ENCODE measurements at regions not wholly inside any gene's neighbourhood (a gene's known extent, or its start where the extent isn't known, plus 50 kb on each side); places are given as distances from the start of the nearest gene placed in this dataset.

GRCh38 chr2:3101016-3101942 lies 276.3 kb downstream of the EIPR1 start:
- H3K4me2 ChIP-seq (ENCODE audit: insufficient read depth, low read length) = no peak overlapping the region
- no peaks in the 10 kb centered on the region for H3K27me3 ChIP-seq (ENCODE audit: insufficient read depth, low read length)
- no peaks in the 10 kb centered on the region for H3K79me2 ChIP-seq (ENCODE audit: insufficient read depth, low read length)
- no peaks in the 10 kb centered on the region for H4K20me1 ChIP-seq (ENCODE audit: insufficient read depth, low read length)
- no peak overlapping the region for H3K4me3 ChIP-seq (ENCODE audit: insufficient read depth, low read length)
- H3K4me1 ChIP-seq (ENCODE audit: insufficient read depth, low read length) = no peaks in the 10 kb centered on the region
- H2AFZ ChIP-seq (ENCODE audit: low read length) = no peak overlapping the region
- H3K27ac ChIP-seq (ENCODE audit: low read depth, low read length) = no peak overlapping the region
- H3K36me3 ChIP-seq (ENCODE audit: insufficient read depth, low read length) = no peaks in the 10 kb centered on the region
- no peak for DNase-seq (ENCODE audit: insufficient read length, low spot score, missing footprints)
- TF ChIP-seq, protein P1, sequence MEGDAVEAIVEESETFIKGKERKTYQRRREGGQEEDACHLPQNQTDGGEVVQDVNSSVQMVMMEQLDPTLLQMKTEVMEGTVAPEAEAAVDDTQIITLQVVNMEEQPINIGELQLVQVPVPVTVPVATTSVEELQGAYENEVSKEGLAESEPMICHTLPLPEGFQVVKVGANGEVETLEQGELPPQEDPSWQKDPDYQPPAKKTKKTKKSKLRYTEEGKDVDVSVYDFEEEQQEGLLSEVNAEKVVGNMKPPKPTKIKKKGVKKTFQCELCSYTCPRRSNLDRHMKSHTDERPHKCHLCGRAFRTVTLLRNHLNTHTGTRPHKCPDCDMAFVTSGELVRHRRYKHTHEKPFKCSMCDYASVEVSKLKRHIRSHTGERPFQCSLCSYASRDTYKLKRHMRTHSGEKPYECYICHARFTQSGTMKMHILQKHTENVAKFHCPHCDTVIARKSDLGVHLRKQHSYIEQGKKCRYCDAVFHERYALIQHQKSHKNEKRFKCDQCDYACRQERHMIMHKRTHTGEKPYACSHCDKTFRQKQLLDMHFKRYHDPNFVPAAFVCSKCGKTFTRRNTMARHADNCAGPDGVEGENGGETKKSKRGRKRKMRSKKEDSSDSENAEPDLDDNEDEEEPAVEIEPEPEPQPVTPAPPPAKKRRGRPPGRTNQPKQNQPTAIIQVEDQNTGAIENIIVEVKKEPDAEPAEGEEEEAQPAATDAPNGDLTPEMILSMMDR (IDR thresholded peaks at IDR 0.05; ENCODE audit: extremely low read depth, low read depth, low read length) = no peak
- H3K9me3 ChIP-seq (ENCODE audit: low read depth, low read length) = no peaks in the 10 kb centered on the region

- Histone ChIP-seq H3K27me3 (ENCODE audit: insufficient read depth, low read length) (no peaks in the 10 kb centered on the region), H3K9me3 (ENCODE audit: low read depth, low read length) (no peaks in the 10 kb centered on the region), H2AFZ (ENCODE audit: low read length) (no peak overlapping the region), H3K4me2 (ENCODE audit: insufficient read depth, low read length) (no peak overlapping the region), H3K4me3 (ENCODE audit: insufficient read depth, low read length) (no peak overlapping the region), H3K79me2 (ENCODE audit: insufficient read depth, low read length) (no peaks in the 10 kb centered on the region), H3K36me3 (ENCODE audit: insufficient read depth, low read length) (no peaks in the 10 kb centered on the region), H4K20me1 (ENCODE audit: insufficient read depth, low read length) (no peaks in the 10 kb centered on the region), H3K4me1 (ENCODE audit: insufficient read depth, low read length) (no peaks in the 10 kb centered on the region), H3K27ac (ENCODE audit: low read depth, low read length) (no peak overlapping the region)
- TF ChIP-seq, protein P1 (IDR thresholded peaks at IDR 0.05; ENCODE audit: extremely low read depth, low read depth, low read length) = no peak
- no peak for DNase-seq (ENCODE audit: insufficient read length, low spot score, missing footprints)
These were observed 277.2 kb downstream of the EIPR1 start for GRCh38 chr2:3100386-3100785.

GRCh38 chr2:3099860-3100234 lies 277.8 kb downstream of the EIPR1 start:
- no peaks in the 10 kb centered on the region for H3K4me1 ChIP-seq (ENCODE audit: insufficient read depth, low read length)
- H3K79me2 ChIP-seq (ENCODE audit: insufficient read depth, low read length) = no peaks in the 10 kb centered on the region
- no peak for DNase-seq (ENCODE audit: insufficient read length, low spot score, missing footprints)
- no peak overlapping the region for H3K27ac ChIP-seq (ENCODE audit: low read depth, low read length)
- no peaks in the 10 kb centered on the region for H3K36me3 ChIP-seq (ENCODE audit: insufficient read depth, low read length)
- H3K4me2 ChIP-seq (ENCODE audit: insufficient read depth, low read length) = no peak overlapping the region
- TF ChIP-seq, protein P1 (IDR thresholded peaks at IDR 0.05; ENCODE audit: extremely low read depth, low read depth, low read length) = no peak
- no peaks in the 10 kb centered on the region for H3K9me3 ChIP-seq (ENCODE audit: low read depth, low read length)
- H3K4me3 ChIP-seq (ENCODE audit: insufficient read depth, low read length) = no peak overlapping the region
- no peaks in the 10 kb centered on the region for H4K20me1 ChIP-seq (ENCODE audit: insufficient read depth, low read length)
- H3K27me3 ChIP-seq (ENCODE audit: insufficient read depth, low read length) = no peaks in the 10 kb centered on the region
- H2AFZ ChIP-seq (ENCODE audit: low read length) = no peak overlapping the region

- Histone ChIP-seq H3K27ac (ENCODE audit: low read depth, low read length) (no peak overlapping the region), H3K36me3 (ENCODE audit: insufficient read depth, low read length) (no peaks in the 10 kb centered on the region), H4K20me1 (ENCODE audit: insufficient read depth, low read length) (no peaks in the 10 kb centered on the region), H3K4me1 (ENCODE audit: insufficient read depth, low read length) (no peaks in the 10 kb centered on the region), H3K9me3 (ENCODE audit: low read depth, low read length) (no peaks in the 10 kb centered on the region), H3K4me3 (ENCODE audit: insufficient read depth, low read length) (no peak overlapping the region), H3K79me2 (ENCODE audit: insufficient read depth, low read length) (no peaks in the 10 kb centered on the region), H2AFZ (ENCODE audit: low read length) (no peak overlapping the region), H3K4me2 (ENCODE audit: insufficient read depth, low read length) (no peak overlapping the region), H3K27me3 (ENCODE audit: insufficient read depth, low read length) (no peaks in the 10 kb centered on the region)
- TF ChIP-seq, protein P1 (IDR thresholded peaks at IDR 0.05; ENCODE audit: extremely low read depth, low read depth, low read length) = no peak
- DNase-seq (ENCODE audit: insufficient read length, low spot score, missing footprints) = no peak
These were observed 278.3 kb downstream of the EIPR1 start for GRCh38 chr2:3099145-3099859.

All from osteoblast (primary cell).